OCI-LY7 (cell line): ENCODE measurements at regions not wholly inside any gene's neighbourhood (a gene's known extent, or its start where the extent isn't known, plus 50 kb on each side); places are given as distances from the start of the nearest gene placed in this dataset.
"Not testable (repeated sequence)": the region's sequence is repeated elsewhere in the genome, so short reads cannot be mapped to it uniquely, and the experiment has no call there.

Experiments
- BruUV-seq: library from RNA; stranded (reverse); fragments of 400-500 nt; replicated peaks from 2 replicates; lab custom pipeline; 2021; lab: Mats Ljungman, UMichigan
- CTCF ChIA-PET: fragments of 300-600 bp; sonication (Branson Sonifier 250); formaldehyde crosslinking; loops from one replicate; lab custom pipeline; 2022; ENCODE audit warnings: antibody characterized with exemption; ENCODE audit not compliant: unreplicated experiment; lab: Charles Lee
- POLR2A ChIA-PET: fragments of 300-600 bp; sonication (Branson Sonifier 250); formaldehyde crosslinking; loops from one replicate; lab custom pipeline; 2022; ENCODE audit warnings: antibody characterized with exemption; lab: Charles Lee
- DNase-seq: peaks from one replicate; pipeline ENCODE4 v3.0.0-alpha.2; 2015; ENCODE audit warnings: low spot score
- H2AFZ ChIP-seq: fragments of 200-600 bp; sonication (generic), shearing (Covaris generic); 2 replicates; pipeline ENCODE4 v1.6.1; 2014; ENCODE audit warnings: mild to moderate bottlenecking, antibody characterized with exemption, low read length, moderate library complexity
- H3K27ac ChIP-seq: fragments of 200-600 bp; sonication (generic); 2 replicates; pipeline ENCODE4 v1.5.1; 2014; ENCODE audit warnings: mixed run types, low read depth, mild to moderate bottlenecking, moderate library complexity, low read length, inconsistent platforms; ENCODE audit not compliant: poor library complexity, severe bottlenecking
- H3K36me3 ChIP-seq: fragments of 200-600 bp; sonication (generic); 2 replicates; pipeline ENCODE4 v1.6.1; 2014; ENCODE audit warnings: mild to moderate bottlenecking, antibody characterized with exemption, low read length, moderate library complexity, mixed read lengths; ENCODE audit not compliant: insufficient read depth
- H3K4me1 ChIP-seq: fragments of 200-600 bp; sonication (generic); 2 replicates; pipeline ENCODE4 v1.5.1; 2014; ENCODE audit warnings: mild to moderate bottlenecking, low read length; ENCODE audit not compliant: insufficient read depth, poor library complexity, severe bottlenecking
- H3K4me2 ChIP-seq: fragments of 200-600 bp; sonication (generic); 2 replicates; pipeline ENCODE4 v1.6.1; 2014; ENCODE audit warnings: mild to moderate bottlenecking, low read length
- H3K4me3 ChIP-seq: fragments of 200-600 bp; sonication (generic); 2 replicates; pipeline ENCODE4 v1.5.1; 2014; ENCODE audit warnings: mild to moderate bottlenecking, low read depth, low read length; ENCODE audit not compliant: poor library complexity, severe bottlenecking
- H3K79me2 ChIP-seq: fragments of 200-600 bp; sonication (generic); 2 replicates; pipeline ENCODE4 v1.6.1; 2016; ENCODE audit warnings: low read depth, mild to moderate bottlenecking, low read length, moderate library complexity, mixed read lengths; ENCODE audit not compliant: insufficient read depth
- H3K9me2 ChIP-seq: fragments of 200-600 bp; sonication (generic); 2 replicates; pipeline ENCODE4 v1.6.1; 2016; ENCODE audit warnings: mild to moderate bottlenecking, low read length, mixed read lengths; ENCODE audit not compliant: insufficient read depth
- H3K9me3 ChIP-seq: fragments of 200-600 bp; sonication (generic); 2 replicates; pipeline ENCODE4 v1.6.1; 2014; ENCODE audit warnings: mild to moderate bottlenecking, mixed run types, low read length, mixed read lengths
- H4K20me1 ChIP-seq: fragments of 200-600 bp; sonication (generic); 2 replicates; pipeline ENCODE4 v1.6.1; 2014; ENCODE audit warnings: mild to moderate bottlenecking, antibody characterized with exemption, low read length, moderate library complexity, mixed read lengths; ENCODE audit not compliant: insufficient read depth
- EZH2phosphoT487 ChIP-seq: fragments of 200-600 bp; sonication (generic); IDR thresholded peaks from 2 replicates; pipeline ENCODE4 v1.6.1; 2018; ENCODE audit warnings: low read depth, borderline replicate concordance, mild to moderate bottlenecking, mixed run types, antibody characterized with exemption, low read length, moderate library complexity, mixed read lengths
- intact Hi-C: fragments of 100-400 bp; cut with micrococcal nuclease; formaldehyde crosslinking; loops from one replicate; pipeline ENCODE4 v1.10.0; 2022; ENCODE audit not compliant: unreplicated experiment
- TF ChIP-seq, protein P1 (sequence below): fragments of 200-600 bp; sonication (generic); conservative IDR thresholded peaks from 2 replicates; pipeline ENCODE4 v1.5.1; 2014; ENCODE audit warnings: mild to moderate bottlenecking, antibody characterized with exemption, low read length, moderate library complexity, mixed read lengths

GRCh38 chr2:174673876-174674275 lies 76.3 kb upstream of the WIPF1 start:
- Histone ChIP-seq H3K36me3 (no peaks in the 10 kb centered on the region), H4K20me1 (no peaks in the 10 kb centered on the region)

GRCh38 chr2:174673440-174673839 lies 75.8 kb upstream of the WIPF1 start:
- ChIA-PET POLR2A (interaction anchor here (0.7 kb wide), 1 partner anchor 22 kb away, joined by 3 read pairs; no protein-coding TSS in a partner anchor), CTCF (no interaction called here)
- Histone ChIP-seq H3K79me2 (no peaks in the 10 kb centered on the region), H3K9me2 (no peaks in the 10 kb centered on the region), H3K4me2 (no peak overlapping the region), H3K4me1 (no peaks in the 10 kb centered on the region), H3K36me3 (no peaks in the 10 kb centered on the region), H3K27ac (no peak overlapping the region), H4K20me1 (no peaks in the 10 kb centered on the region), H3K9me3 (0 out of 2 replicates have a peak, but pooled peaks cover 5% of the 10 kb centered on the region), H3K4me3 (no peak overlapping the region), H2AFZ (no peak overlapping the region)
- TF ChIP-seq EZH2phosphoT487, result no peak
- DNase-seq, result no peak
- BruUV-seq, result no TSS peak
- intact Hi-C loops, result no loop called here

More at GRCh38 chr2:174673876-174674275, 76.3 kb upstream of the WIPF1 start:
- no TSS peak for BruUV-seq
- intact Hi-C loops, result no loop called here
- DNase-seq, result no peak
- TF ChIP-seq, protein P1, sequence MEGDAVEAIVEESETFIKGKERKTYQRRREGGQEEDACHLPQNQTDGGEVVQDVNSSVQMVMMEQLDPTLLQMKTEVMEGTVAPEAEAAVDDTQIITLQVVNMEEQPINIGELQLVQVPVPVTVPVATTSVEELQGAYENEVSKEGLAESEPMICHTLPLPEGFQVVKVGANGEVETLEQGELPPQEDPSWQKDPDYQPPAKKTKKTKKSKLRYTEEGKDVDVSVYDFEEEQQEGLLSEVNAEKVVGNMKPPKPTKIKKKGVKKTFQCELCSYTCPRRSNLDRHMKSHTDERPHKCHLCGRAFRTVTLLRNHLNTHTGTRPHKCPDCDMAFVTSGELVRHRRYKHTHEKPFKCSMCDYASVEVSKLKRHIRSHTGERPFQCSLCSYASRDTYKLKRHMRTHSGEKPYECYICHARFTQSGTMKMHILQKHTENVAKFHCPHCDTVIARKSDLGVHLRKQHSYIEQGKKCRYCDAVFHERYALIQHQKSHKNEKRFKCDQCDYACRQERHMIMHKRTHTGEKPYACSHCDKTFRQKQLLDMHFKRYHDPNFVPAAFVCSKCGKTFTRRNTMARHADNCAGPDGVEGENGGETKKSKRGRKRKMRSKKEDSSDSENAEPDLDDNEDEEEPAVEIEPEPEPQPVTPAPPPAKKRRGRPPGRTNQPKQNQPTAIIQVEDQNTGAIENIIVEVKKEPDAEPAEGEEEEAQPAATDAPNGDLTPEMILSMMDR, result no peak
- no peak for TF ChIP-seq EZH2phosphoT487
- no peaks in the 10 kb centered on the region for H3K79me2 ChIP-seq
- H2AFZ ChIP-seq, result no peak overlapping the region
- H3K9me3 ChIP-seq, result 0 out of 2 replicates have a peak, but pooled peaks cover 5% of the 10 kb centered on the region
- H3K4me1 ChIP-seq, result no peaks in the 10 kb centered on the region
- ChIA-PET CTCF (no interaction called here), POLR2A (no interaction called here)
- no peak overlapping the region for H3K4me2 ChIP-seq
- H3K27ac ChIP-seq, result no peak overlapping the region
- no peaks in the 10 kb centered on the region for H3K9me2 ChIP-seq
- no peak overlapping the region for H3K4me3 ChIP-seq

DNA sequence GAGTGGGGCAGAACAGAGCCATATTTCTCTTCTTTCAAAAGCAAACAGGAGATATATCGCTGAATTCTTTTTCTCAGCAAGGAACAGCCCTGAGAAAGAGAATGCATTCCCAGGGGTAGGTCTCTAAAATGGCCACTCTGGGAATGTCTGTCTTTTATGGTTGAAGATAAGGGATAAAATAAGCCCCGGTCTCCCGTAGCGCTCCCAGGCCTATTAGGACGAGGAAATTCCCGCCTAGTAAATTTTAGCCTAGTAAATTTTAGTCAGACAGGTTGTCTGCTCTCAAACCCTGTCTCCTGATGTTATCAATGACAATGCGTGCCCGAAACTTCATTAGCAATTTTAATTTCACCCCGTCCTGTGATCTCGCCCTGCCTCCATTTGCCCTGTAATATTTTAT lies 73.9 kb upstream of the WIPF1 start:
- H3K36me3 ChIP-seq, CTCF ChIA-PET, H3K4me1 ChIP-seq, H4K20me1 ChIP-seq, H2AFZ ChIP-seq, H3K4me2 ChIP-seq, H3K4me3 ChIP-seq, H3K27ac ChIP-seq, H3K9me3 ChIP-seq, intact Hi-C loops, H3K79me2 ChIP-seq, H3K9me2 ChIP-seq, BruUV-seq, DNase-seq: not testable (repeated sequence)
- POLR2A ChIA-PET, result interaction anchor here (0.7 kb wide), 1 partner anchor 62 kb away, joined by 3 read pairs; no protein-coding TSS in a partner anchor

DNA sequence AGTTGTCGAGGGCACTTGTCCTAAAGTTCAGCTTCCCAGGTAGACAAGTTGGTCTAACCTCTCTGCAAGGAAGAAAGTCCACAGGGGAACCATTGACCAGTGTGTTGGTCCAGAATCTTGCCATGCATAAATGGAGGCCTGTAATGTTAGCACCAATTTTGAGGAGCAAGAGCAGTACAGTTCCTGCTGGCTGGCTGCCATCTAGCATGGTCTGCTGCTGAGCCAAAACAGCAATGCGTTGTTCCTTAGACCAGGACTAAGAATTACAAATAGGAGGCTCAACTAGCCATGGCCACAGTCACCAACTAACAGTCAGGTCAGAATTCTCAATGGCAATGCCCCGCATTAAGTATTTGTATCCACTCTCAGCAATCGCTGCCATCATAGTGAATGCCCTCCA lies 72.8 kb upstream of the WIPF1 start:
- POLR2A ChIA-PET, result no interaction called here
- CTCF ChIA-PET, result no interaction called here
- intact Hi-C loops, result no loop called here

More for the DNA sequence above, 72.8 kb upstream of the WIPF1 start:
- Histone ChIP-seq H3K9me3 (0 out of 2 replicates have a peak, but pooled peaks cover 5% of the 10 kb centered on the region), H3K4me2 (no peak overlapping the region), H3K36me3 (no peaks in the 10 kb centered on the region), H4K20me1 (no peaks in the 10 kb centered on the region), H3K79me2 (no peaks in the 10 kb centered on the region), H3K4me1 (no peaks in the 10 kb centered on the region), H3K4me3 (no peak overlapping the region), H3K9me2 (no peaks in the 10 kb centered on the region), H3K27ac (no peak overlapping the region), H2AFZ (no peak overlapping the region)
- no peak for DNase-seq
- no TSS peak for BruUV-seq
- no peak for TF ChIP-seq EZH2phosphoT487
- TF ChIP-seq, protein P1, result no peak
